GM21528 (cell line): ENCODE measurements at regions not wholly inside any gene's neighbourhood (a gene's known extent, or its start where the extent isn't known, plus 50 kb on each side); places are given as distances from the start of the nearest gene placed in this dataset.

Experiments used
- ATAC-seq: cut with Tn5 transposase; IDR thresholded peaks from one replicate; pipeline ENCODE4 v1.9.1; 2021; ENCODE audit warnings: mild to moderate bottlenecking, moderate library complexity; ENCODE audit not compliant: unreplicated experiment, low FRiP score

DNA sequence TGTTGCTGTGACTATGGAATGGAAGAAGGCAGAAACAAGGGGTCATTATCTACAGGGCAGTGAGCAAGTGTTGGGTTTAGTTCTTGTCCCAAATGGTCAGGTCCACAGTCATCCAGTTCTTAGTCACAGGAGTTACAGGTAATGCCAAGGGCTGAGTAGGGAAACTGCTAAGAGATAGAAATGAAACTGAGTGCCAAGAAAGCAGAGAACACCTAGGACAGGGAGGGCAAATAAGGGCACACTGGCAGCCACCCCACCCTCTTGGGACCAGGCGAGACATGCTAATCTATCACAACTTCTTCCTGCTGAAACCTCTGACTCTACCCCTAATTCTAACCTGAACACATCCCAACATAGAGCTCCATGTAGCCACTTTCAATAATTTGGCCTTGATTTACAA is 103.2 kb downstream of the KLF4 start:
- ATAC-seq = no peak
